ENCODE measurements at regions not wholly inside any gene's neighbourhood (a gene's known extent, or its start where the extent isn't known, plus 50 kb on each side); places are given as distances from the start of the nearest gene placed in this dataset.

DNA sequence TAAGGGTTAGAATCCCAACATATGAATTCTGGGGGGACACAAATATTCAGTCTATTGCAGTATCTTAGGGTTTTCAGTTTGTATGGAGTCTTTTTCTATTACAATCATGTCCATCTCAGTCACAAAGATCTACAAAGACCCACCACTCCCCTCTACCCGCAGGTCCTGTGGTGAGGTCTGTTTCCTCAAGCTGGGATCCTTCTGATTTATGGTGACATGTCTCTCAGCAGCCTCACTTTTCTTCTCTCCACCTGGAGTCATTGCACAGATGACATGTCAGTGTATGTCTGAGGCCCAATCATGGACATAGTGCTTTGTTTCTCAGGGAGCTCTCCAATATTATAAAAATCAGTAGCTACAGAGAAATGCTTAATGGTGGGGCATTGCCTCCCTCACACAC lies 113.4 kb upstream of the RAB27B start:
- Histone ChIP-seq H3K4me3 (ENCODE audit: low read length) (no peak overlapping the region), H3K36me3 (ENCODE audit: control insufficient read depth, low read length) (no peaks in the 10 kb centered on the region), H3K9me2 (replicated peaks; ENCODE audit: control insufficient read depth, low read length) (no peaks in the 10 kb centered on the region), H3K9me3 (ENCODE audit: control insufficient read depth, insufficient read depth, low read length) (no peaks in the 10 kb centered on the region), H3K27me3 (ENCODE audit: control insufficient read depth, low read length) (peaks cover 8% of the 10 kb centered on the region), H3K4me1 (ENCODE audit: control insufficient read depth, low read length) (no peaks in the 10 kb centered on the region), H3K79me2 (ENCODE audit: control insufficient read depth, low read length) (no peaks in the 10 kb centered on the region), H3K27ac (ENCODE audit: low read depth, low read length) (no peak overlapping the region), H3K4me2 (ENCODE audit: low read length) (no peak overlapping the region), H4K20me1 (ENCODE audit: control insufficient read depth, insufficient read depth, low read depth, low read length) (no peaks in the 10 kb centered on the region), H3F3A (ENCODE audit: control insufficient read depth, insufficient read depth) (no peaks in the 10 kb centered on the region)
- TF ChIP-seq EZH2phosphoT487 (IDR thresholded peaks at IDR 0.05; ENCODE audit: borderline replicate concordance, low read length) (no peak), CTCF (IDR thresholded peaks at IDR 0.05; ENCODE audit: low read depth, low read length, poor library complexity, severe bottlenecking) (no peak)

- H3F3A ChIP-seq (ENCODE audit: control insufficient read depth, insufficient read depth), result no peaks in the 10 kb centered on the region
- H3K9me2 ChIP-seq (replicated peaks; ENCODE audit: control insufficient read depth, low read length), result no peaks in the 10 kb centered on the region
- H3K36me3 ChIP-seq (ENCODE audit: control insufficient read depth, low read length), result no peaks in the 10 kb centered on the region
- H4K20me1 ChIP-seq (ENCODE audit: control insufficient read depth, insufficient read depth, low read depth, low read length), result no peaks in the 10 kb centered on the region
- TF ChIP-seq CTCF (IDR thresholded peaks at IDR 0.05; ENCODE audit: low read depth, low read length, poor library complexity, severe bottlenecking) (no peak), EZH2phosphoT487 (IDR thresholded peaks at IDR 0.05; ENCODE audit: borderline replicate concordance, low read length) (no peak)
- H3K4me1 ChIP-seq (ENCODE audit: control insufficient read depth, low read length), result no peaks in the 10 kb centered on the region
- no peak overlapping the region for H3K27ac ChIP-seq (ENCODE audit: low read depth, low read length)
- no peak overlapping the region for H3K4me3 ChIP-seq (ENCODE audit: low read length)
- peaks cover 8% of the 10 kb centered on the region for H3K27me3 ChIP-seq (ENCODE audit: control insufficient read depth, low read length)
- no peaks in the 10 kb centered on the region for H3K9me3 ChIP-seq (ENCODE audit: control insufficient read depth, insufficient read depth, low read length)
- H3K4me2 ChIP-seq (ENCODE audit: low read length), result no peak overlapping the region
- H3K79me2 ChIP-seq (ENCODE audit: control insufficient read depth, low read length), result no peaks in the 10 kb centered on the region
Observed at GRCh38 chr18:54716586-54716985, 111.7 kb upstream of the RAB27B start.

DNA sequence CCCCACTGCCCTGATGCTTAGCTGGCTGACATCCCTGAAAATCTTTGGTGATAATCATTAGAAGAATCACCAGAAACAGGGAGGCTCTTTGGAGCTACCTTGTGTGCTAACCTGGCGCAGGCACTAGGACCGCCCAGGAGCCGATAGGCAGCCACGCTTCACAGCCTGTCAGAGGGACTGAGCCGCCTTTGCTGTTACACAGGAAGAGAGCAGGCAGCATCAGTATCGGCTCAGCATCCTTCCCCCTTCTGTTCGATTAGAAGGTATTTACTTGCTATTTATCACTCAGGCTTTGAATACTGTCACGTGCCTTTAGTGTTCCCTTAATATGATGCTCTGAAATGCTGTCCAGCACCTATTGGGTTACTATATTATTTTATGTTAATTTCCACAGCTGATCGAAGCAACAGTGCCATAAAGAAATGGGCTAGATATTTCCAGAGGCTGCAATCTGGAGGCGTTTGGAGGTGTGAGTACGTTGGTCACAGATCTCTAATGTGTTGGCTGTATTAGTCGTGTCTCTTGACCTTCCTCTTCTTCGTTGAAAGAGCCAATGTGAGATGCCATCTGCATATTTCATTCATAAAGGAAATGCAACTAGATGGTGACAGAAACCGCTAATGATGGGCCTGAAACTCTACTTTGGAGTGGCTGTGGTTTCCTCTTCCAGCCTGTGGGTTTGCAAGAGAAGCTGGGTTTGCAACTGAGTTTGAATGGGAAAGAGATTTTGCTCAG lies 110.4 kb upstream of the RAB27B start:
- H3K9me3 ChIP-seq (ENCODE audit: control insufficient read depth, insufficient read depth, low read length), result no peaks in the 10 kb centered on the region
- TF ChIP-seq EZH2phosphoT487 (IDR thresholded peaks at IDR 0.05; ENCODE audit: borderline replicate concordance, low read length) (no peak), CTCF (IDR thresholded peaks at IDR 0.05; ENCODE audit: low read depth, low read length, poor library complexity, severe bottlenecking) (no peak)
- no peak overlapping the region for H3K4me2 ChIP-seq (ENCODE audit: low read length)
- H3K27ac ChIP-seq (ENCODE audit: low read depth, low read length), result no peak overlapping the region
- peaks cover 8% of the 10 kb centered on the region for H3K27me3 ChIP-seq (ENCODE audit: control insufficient read depth, low read length)
- H3K79me2 ChIP-seq (ENCODE audit: control insufficient read depth, low read length), result no peaks in the 10 kb centered on the region
- no peak overlapping the region for H3K4me3 ChIP-seq (ENCODE audit: low read length)
- H3K9me2 ChIP-seq (replicated peaks; ENCODE audit: control insufficient read depth, low read length), result no peaks in the 10 kb centered on the region
- H3F3A ChIP-seq (ENCODE audit: control insufficient read depth, insufficient read depth), result no peaks in the 10 kb centered on the region
- no peaks in the 10 kb centered on the region for H4K20me1 ChIP-seq (ENCODE audit: control insufficient read depth, insufficient read depth, low read depth, low read length)
- H3K36me3 ChIP-seq (ENCODE audit: control insufficient read depth, low read length), result no peaks in the 10 kb centered on the region
- H3K4me1 ChIP-seq (ENCODE audit: control insufficient read depth, low read length), result no peaks in the 10 kb centered on the region
